NCI-H82 treated with DMSO at 0.1 percent for 48 hours (cell line): ENCODE measurements at regions not wholly inside any gene's neighbourhood (a gene's known extent, or its start where the extent isn't known, plus 50 kb on each side); places are given as distances from the start of the nearest gene placed in this dataset.

Source experiments
- DNase-seq: peaks from one replicate; lab custom pipeline; 2025; ENCODE audit not compliant: unreplicated experiment; lab: John Stamatoyannopoulos, UW

DNA sequence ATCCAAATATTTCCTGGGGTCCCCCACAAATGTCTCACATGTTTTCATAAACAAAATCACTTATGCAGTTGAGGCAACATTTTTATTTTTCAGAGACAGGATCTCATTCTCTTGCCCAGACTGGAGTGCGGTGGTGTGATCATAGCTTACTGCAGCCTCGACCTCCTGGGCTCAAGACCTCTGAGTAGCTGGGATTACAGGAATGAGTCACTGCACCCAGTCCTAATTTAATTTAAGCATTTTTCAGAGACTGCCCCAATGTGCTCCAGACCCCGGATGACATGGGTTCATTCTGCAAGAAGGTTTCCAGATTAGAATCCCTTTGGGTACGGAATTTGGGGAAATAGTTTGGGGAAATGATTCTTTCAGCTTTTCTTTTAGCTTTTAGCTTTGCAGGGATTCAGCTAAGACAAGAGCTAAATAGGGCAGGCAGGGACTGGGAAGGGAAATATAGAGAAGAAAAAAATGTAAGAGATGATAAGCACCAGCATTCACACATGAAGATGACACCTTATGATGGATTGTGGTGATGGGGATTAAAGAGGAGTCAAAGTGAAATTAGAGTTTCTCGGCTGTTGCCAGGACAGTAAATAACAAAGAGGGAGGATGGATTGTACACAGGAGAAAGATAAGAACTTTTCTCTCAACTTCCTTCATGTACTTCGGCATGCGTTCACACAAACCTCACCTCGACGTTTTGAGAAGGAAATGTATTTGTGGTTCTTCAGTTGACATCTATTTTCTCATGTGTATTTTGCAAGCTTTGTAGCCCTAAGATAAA is 169.4 kb upstream of the TAB2 start:
- no peak for DNase-seq

GRCh38 chr6:149149653-149150052 is 167.9 kb upstream of the TAB2 start:
- DNase-seq = no peak

DNA sequence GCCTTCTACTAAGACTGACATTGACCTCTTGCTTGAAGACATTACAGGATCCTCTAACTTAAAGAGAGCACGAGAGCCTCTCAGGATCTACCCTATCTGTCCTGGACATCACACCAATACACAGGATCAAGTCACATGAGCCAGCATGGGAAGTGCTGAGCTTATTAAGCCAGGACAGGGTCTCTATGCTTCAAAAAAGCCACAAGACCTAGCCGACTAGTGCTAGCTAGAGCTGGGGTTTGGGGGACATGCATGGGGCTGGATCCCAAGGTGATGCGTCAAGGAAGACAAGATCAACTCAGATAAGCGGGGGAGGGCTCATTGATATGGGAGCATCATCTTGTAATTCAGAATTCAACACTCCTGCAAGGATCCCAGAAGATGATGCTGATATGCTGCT is 167.2 kb upstream of the TAB2 start:
- DNase-seq = no peak

DNA sequence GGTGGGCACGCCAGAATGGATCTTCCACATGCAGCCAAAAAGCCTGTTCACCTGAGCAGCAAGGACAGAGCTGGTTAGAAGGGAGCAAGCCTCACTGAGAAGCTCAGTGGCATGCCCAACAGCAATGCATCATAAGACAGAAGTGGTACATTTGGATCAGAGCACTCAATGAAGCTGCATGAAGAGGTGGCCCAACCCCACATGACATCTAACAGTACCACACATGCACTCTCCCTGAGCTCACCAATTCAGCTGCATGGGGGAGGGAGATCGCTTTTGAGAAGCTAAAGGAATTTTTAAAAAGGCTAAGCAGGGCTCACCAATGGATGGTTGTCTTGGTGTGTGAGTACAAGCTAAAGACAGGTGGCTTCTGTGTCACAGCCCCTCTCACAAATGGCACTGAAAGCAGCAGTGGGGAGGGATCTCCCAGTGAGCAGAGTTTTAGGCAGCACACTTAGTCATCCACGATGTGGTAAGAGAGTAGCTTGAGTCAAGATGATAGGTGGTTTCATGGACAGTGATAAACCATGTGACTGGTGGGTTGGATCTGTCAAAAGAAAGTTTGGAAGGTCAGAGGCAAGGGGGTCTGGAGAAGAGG is 166.6 kb upstream of the TAB2 start:
- DNase-seq = no peak

DNA sequence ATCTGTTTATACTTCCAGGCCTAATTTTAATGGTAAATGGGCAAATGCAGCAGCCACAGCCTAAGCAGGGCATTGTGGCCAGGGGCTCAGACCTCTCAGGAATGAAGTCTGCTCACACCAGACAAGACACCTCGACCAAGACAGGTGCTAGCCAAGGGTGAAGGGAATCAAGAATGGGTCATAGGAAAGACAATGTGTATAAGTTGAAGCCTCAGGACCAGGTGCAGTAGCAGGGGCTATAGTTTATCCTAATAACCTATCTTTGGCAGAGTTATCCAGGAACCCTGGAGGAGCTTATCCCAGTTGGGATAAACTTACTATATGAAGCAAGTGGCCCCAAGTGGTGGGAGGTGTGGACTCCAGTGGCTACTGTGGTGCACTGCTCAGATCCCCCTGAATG is 165.0 kb upstream of the TAB2 start:
- DNase-seq = no peak

DNA sequence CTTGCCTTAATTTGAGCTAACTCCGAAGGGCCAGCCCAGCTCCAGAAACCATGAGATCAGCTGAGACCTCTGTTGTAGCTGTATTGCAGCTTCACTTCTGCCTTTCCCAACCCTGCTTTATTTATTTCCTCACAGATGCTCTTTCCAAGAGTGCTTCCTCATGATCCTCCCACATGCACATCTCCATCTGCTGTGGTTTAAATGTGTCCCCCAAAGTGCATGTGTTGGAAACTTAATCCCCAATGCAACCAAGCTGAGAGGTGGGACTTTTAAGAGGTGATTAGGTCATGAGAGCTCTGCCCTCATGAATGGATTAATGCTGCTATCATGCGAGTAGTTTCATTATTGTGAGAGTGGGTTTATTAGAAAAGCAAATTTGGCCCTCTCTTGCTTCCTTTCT is 164.4 kb upstream of the TAB2 start:
- no peak for DNase-seq

DNA sequence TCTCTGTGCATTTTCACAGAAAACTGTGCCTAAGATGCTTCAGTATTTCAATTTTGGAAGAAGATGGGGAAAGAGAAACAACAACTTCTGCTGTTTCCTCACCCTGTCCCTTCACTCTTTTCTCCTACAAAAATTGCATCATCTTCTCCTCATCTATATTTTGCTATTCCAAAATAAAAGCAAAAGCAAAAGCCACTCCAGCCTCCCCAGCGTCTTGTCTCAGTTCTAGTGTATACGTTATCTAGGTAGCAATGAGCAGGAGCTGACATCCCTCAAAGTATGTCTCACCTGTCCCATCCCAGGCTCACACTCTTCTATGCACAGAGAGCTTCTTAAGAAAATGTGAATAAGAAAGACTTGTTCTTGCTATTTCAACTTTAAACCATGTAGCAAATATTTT is 163.8 kb upstream of the TAB2 start:
- DNase-seq = no peak

GRCh38 chr6:149154261-149154821 is 163.2 kb upstream of the TAB2 start:
- DNase-seq = no peak

DNA sequence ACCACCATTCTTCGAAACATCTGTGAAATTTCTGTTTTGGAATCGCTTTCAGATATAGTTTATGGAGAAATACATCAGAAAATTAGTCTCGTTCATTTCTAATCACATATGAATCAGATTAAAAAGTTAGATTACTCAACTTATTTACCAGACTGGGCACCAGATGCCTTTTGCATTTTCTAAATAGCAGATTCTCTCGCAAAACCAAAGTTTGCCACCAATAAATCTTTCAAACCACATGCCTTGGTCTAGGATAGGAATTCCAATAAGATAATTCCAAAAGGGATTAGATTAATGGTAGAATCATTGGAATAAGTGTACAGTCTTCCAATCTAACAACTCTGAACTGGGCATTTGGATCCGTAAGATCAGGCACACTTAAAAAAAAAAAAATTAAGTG is 160.4 kb upstream of the TAB2 start:
- DNase-seq = no peak

- DNase-seq = no peak
Observed at GRCh38 chr6:149158076-149158475, 159.4 kb upstream of the TAB2 start.

- no peak for DNase-seq
Observed at GRCh38 chr6:149160943-149161342, 156.6 kb upstream of the TAB2 start.

DNA sequence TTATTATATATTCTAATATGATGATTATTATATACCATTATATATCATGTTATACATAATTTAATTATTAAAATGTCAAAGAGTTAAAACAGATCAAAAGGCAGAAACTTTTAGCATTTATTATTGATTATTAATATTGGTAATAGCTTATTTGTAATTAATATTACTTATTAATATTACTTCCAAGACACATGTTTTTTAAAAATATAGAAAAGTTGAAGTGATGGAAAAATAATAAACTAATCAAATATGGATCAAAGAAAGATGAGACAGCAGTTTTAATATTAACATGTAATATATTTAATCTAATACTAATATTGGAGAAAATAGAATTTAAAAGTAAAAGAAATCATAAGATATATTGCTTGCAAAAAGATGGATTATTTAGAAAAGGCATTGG is 154.6 kb upstream of the TAB2 start:
- no peak for DNase-seq

DNA sequence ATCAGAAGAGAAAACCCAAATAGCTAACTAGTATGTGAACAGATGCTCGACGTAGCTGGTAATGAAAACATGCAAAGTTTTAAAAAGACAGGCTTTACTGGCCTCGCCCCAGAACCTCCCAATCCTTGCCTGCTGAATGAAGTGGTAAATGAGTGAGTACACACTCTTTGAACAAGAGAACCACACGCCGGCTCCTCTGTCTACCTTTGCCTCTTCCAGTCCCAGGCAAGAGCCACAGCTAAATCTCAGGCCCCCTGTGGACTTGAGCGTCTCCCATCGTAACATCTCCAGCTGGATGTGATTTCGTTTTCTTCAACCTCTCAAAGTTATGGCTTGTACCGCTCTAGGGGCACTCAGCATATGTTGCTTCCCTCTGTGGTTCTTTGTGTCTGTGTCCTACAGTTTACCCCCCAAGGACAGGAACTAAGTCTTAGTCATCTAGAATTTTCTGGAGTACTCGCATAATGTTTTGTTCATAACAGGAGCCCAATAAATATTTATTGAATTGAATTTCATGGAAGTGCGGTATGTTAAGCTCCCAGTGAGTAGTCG is 153.2 kb upstream of the TAB2 start:
- no peak for DNase-seq

- no peak for DNase-seq
Observed at GRCh38 chr6:149166336-149166735, 151.2 kb upstream of the TAB2 start.

DNA sequence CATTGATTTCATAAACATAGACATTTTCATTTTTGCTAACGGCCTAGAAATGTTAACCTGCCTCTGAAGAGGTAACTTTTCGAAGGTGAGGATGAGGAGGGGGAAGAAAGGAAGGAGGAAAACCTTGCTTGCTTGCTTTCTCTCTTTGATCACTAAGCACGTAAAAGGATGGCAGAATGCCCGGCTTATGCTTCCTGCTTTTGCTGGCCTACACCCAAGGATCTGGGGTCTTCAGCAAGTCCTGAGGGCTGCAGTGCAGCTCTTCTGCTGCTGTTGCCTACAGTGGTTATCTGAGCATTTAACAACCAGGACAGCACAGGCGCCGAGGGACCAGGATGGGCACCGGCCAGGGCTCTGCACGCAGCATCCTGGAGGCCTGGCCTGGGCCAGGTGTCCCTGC is 150.8 kb upstream of the TAB2 start:
- no peak for DNase-seq

DNA sequence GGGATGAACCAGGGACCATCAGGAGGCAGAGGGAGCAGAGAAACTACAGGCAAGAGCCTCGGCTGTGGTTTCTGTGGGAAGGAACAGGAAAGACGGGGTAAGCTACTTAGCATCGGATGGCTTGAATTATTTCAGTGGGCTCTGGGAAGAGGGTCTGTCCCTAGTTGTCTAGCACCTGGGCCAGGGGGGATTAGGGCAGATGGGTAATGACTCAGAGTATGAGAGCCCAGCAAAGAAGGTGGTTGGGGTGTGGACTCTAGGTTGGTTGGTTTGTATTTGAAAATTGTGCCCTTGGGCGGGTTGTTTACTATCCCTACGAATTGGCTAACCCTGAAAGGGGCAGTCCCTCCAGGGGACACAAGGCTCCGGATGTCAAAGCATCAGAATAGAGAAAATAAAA is 148.5 kb upstream of the TAB2 start:
- no peak for DNase-seq

GRCh38 chr6:149169761-149170511 is 147.6 kb upstream of the TAB2 start:
- DNase-seq = no peak

GRCh38 chr6:149170564-149171452 is 146.7 kb upstream of the TAB2 start:
- no peak for DNase-seq

DNA sequence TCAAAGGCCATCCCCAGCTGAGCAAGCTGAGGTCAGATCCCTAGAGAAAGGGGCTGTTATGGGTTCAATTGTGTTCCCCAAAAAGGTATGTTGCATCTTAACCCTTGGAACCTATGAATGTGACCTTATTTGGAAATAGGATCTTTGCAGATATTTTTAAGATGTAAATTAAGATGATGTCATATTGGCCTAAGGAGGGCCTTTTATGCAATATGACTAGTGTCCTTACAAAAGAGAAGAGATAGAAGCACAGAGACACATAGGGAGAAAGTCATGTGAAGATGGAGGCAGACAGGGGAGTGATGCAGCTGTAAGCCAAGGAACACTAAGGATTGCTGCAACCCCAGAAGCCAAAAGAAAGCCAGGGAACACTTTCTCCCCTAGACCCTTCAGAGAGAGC is 144.3 kb upstream of the TAB2 start:
- no peak for DNase-seq

DNA sequence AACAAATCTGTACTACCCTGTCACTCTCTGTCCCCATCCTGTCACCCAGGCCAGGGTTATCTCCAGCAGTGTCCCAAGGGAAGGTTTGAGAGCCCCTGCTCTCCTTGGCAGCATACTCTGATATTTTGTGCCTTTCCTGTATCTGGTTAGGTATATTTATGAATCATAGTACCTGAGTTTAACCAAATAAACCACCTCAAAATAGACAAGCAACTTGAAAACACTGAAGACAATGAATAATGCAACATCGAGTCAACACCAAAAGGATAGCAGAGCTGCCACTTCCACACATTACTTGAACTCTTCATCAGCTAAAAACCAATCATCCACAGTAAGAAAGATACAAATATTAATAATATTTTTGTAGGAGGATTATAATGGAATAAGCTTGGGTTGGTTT is 142.6 kb upstream of the TAB2 start:
- no peak for DNase-seq
